Osteocyte (in vitro differentiated cells): ENCODE measurements at regions not wholly inside any gene's neighbourhood (a gene's known extent, or its start where the extent isn't known, plus 50 kb on each side); places are given as distances from the start of the nearest gene placed in this dataset.

Experiments used
- DNase-seq: peaks from one replicate; pipeline ENCODE4 v3.0.0; 2021; ENCODE audit warnings: mixed read lengths; ENCODE audit not compliant: unreplicated experiment; ENCODE audit errors: extremely low spot score
- H3K27ac Mint-ChIP-seq: one replicate; pipeline ENCODE4 v1.8.0; 2021; ENCODE audit warnings: mild to moderate bottlenecking, mixed read lengths; ENCODE audit not compliant: unreplicated experiment
- H3K27me3 Mint-ChIP-seq: one replicate; pipeline ENCODE4 v1.8.0; 2021; ENCODE audit warnings: mixed read lengths; ENCODE audit not compliant: unreplicated experiment
- H3K36me3 Mint-ChIP-seq: one replicate; pipeline ENCODE4 v1.8.0; 2021; ENCODE audit warnings: mixed read lengths; ENCODE audit not compliant: unreplicated experiment
- H3K4me1 Mint-ChIP-seq: one replicate; pipeline ENCODE4 v1.8.0; 2021; ENCODE audit warnings: mixed read lengths; ENCODE audit not compliant: unreplicated experiment
- H3K4me3 Mint-ChIP-seq: one replicate; pipeline ENCODE4 v1.8.0; 2021; ENCODE audit warnings: mild to moderate bottlenecking, moderate library complexity, mixed read lengths; ENCODE audit not compliant: unreplicated experiment
- H3K9me3 Mint-ChIP-seq: one replicate; pipeline ENCODE4 v1.8.0; 2021; ENCODE audit warnings: mixed read lengths; ENCODE audit not compliant: unreplicated experiment
- CTCF ChIP-seq: fragments of 200-600 bp; sonication (generic); IDR thresholded peaks from 2 replicates; pipeline ENCODE4 v1.5.0; 2021; ENCODE audit warnings: antibody characterized with exemption, mild to moderate bottlenecking, moderate library complexity

GRCh38 chr21:35606146-35606545 is 454.2 kb downstream of the SETD4 start:
- Mint-ChIP-seq H3K27ac (no peak overlapping the region), H3K4me1 (no peaks in the 10 kb centered on the region), H3K27me3 (no peaks in the 10 kb centered on the region), H3K36me3 (peaks cover 2% of the 10 kb centered on the region), H3K4me3 (no peak overlapping the region), H3K9me3 (no peaks in the 10 kb centered on the region)
- TF ChIP-seq CTCF = no peak
- no peak for DNase-seq

- H3K36me3 Mint-ChIP-seq = peaks cover 2% of the 10 kb centered on the region
- no peaks in the 10 kb centered on the region for H3K4me1 Mint-ChIP-seq
- no peak overlapping the region for H3K27ac Mint-ChIP-seq
- no peak for TF ChIP-seq CTCF
- no peaks in the 10 kb centered on the region for H3K27me3 Mint-ChIP-seq
- H3K9me3 Mint-ChIP-seq = no peaks in the 10 kb centered on the region
- DNase-seq = no peak
- no peak overlapping the region for H3K4me3 Mint-ChIP-seq
Observed at GRCh38 chr21:35603494-35603893, 456.8 kb downstream of the SETD4 start.

GRCh38 chr21:35602811-35603362 is 457.4 kb downstream of the SETD4 start:
- Mint-ChIP-seq H3K27me3 (no peaks in the 10 kb centered on the region), H3K4me1 (no peaks in the 10 kb centered on the region), H3K4me3 (no peak overlapping the region), H3K36me3 (peaks cover 2% of the 10 kb centered on the region), H3K9me3 (no peaks in the 10 kb centered on the region), H3K27ac (no peak overlapping the region)
- no peak for DNase-seq
- TF ChIP-seq CTCF = no peak

GRCh38 chr21:35601211-35601610 is 459.1 kb downstream of the SETD4 start:
- Mint-ChIP-seq H3K27me3 (no peaks in the 10 kb centered on the region), H3K9me3 (no peaks in the 10 kb centered on the region), H3K4me3 (no peak overlapping the region), H3K36me3 (no peaks in the 10 kb centered on the region), H3K4me1 (no peaks in the 10 kb centered on the region), H3K27ac (no peak overlapping the region)
- TF ChIP-seq CTCF = no peak
- no peak for DNase-seq

- H3K27ac Mint-ChIP-seq = no peak overlapping the region
- no peaks in the 10 kb centered on the region for H3K36me3 Mint-ChIP-seq
- H3K4me3 Mint-ChIP-seq = no peak overlapping the region
- H3K4me1 Mint-ChIP-seq = no peaks in the 10 kb centered on the region
- H3K27me3 Mint-ChIP-seq = no peaks in the 10 kb centered on the region
- H3K9me3 Mint-ChIP-seq = no peaks in the 10 kb centered on the region
- DNase-seq = no peak
- no peak for TF ChIP-seq CTCF
Observed at GRCh38 chr21:35599164-35599563, 461.2 kb downstream of the SETD4 start.
